Mammary epithelial cell (primary cell): ENCODE measurements at regions not wholly inside any gene's neighbourhood (a gene's known extent, or its start where the extent isn't known, plus 50 kb on each side); places are given as distances from the start of the nearest gene placed in this dataset.

Experiments used
- EZH2 ChIP-seq: IDR thresholded peaks from 2 replicates; pipeline ENCODE4 v1.6.1; 2012; ENCODE audit warnings: low read length, inconsistent platforms, borderline replicate concordance
- TF ChIP-seq, protein P1 (sequence below), 2 donors: IDR thresholded peaks in 1 of 2; conservative IDR thresholded peaks in 1 of 2; 2 replicates each; pipeline ENCODE4 v1.5.1; 2011 to 2012; ENCODE audit warnings: inconsistent platforms in 2 of 2, low read length in 2 of 2, mild to moderate bottlenecking in 2 of 2, control low read depth in 1 of 2, low read depth in 1 of 2; ENCODE audit not compliant: insufficient read depth in 1 of 2; ENCODE audit errors: extremely low read depth in 1 of 2

DNA sequence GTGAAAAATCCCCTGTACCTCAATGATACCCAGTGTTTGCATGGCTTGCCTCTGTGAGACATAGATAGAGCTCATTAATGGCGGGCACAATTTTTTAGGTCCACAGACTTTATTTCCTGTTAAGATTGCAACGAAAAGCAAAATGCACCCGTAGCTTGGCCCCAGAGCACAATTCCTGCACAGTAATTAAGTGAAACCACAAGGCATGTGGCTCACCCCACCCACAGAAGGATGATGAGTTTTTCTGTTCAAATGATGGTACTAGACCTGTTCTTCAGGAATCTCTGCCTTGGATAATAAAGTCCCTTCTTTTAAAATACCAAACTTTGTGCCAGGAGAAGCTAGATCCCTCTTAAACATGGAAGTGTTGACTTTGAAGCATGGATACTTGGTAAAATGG, 738.1 kb downstream of the QKI start:
- TF ChIP-seq, protein P1, sequence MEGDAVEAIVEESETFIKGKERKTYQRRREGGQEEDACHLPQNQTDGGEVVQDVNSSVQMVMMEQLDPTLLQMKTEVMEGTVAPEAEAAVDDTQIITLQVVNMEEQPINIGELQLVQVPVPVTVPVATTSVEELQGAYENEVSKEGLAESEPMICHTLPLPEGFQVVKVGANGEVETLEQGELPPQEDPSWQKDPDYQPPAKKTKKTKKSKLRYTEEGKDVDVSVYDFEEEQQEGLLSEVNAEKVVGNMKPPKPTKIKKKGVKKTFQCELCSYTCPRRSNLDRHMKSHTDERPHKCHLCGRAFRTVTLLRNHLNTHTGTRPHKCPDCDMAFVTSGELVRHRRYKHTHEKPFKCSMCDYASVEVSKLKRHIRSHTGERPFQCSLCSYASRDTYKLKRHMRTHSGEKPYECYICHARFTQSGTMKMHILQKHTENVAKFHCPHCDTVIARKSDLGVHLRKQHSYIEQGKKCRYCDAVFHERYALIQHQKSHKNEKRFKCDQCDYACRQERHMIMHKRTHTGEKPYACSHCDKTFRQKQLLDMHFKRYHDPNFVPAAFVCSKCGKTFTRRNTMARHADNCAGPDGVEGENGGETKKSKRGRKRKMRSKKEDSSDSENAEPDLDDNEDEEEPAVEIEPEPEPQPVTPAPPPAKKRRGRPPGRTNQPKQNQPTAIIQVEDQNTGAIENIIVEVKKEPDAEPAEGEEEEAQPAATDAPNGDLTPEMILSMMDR (conservative IDR thresholded peaks at IDR 0.05 in 1 of 2, IDR thresholded peaks at IDR 0.05 in 1 of 2; ENCODE audit: extremely low read depth in 1 of 2, insufficient read depth in 1 of 2, low read depth in 1 of 2, low read length in 2 of 2) = no peak
- no peak for TF ChIP-seq EZH2
